Tibial nerve (tissue), 3 donors: ENCODE measurements at regions not wholly inside any gene's neighbourhood (a gene's known extent, or its start where the extent isn't known, plus 50 kb on each side); places are given as distances from the start of the nearest gene placed in this dataset.

Experiments used
- CTCF ChIP-seq, 5 experiments: fragments of 200-600 bp in 3 of 5; fragments of 450-650 bp in 2 of 5; sonication (generic) in 3 of 5; IDR thresholded peaks; one replicate each; pipeline ENCODE4 v1.5.1; 2016 to 2019; ENCODE audit warnings: antibody characterized with exemption in 5 of 5, mild to moderate bottlenecking in 3 of 5, moderate library complexity in 2 of 5
- POLR2A ChIP-seq, 2 donors: fragments of 450-650 bp; IDR thresholded peaks; one replicate each; pipeline ENCODE4 v1.6.1; 2017; ENCODE audit warnings: antibody characterized with exemption in 2 of 2, mild to moderate bottlenecking in 2 of 2, moderate library complexity in 2 of 2

DNA sequence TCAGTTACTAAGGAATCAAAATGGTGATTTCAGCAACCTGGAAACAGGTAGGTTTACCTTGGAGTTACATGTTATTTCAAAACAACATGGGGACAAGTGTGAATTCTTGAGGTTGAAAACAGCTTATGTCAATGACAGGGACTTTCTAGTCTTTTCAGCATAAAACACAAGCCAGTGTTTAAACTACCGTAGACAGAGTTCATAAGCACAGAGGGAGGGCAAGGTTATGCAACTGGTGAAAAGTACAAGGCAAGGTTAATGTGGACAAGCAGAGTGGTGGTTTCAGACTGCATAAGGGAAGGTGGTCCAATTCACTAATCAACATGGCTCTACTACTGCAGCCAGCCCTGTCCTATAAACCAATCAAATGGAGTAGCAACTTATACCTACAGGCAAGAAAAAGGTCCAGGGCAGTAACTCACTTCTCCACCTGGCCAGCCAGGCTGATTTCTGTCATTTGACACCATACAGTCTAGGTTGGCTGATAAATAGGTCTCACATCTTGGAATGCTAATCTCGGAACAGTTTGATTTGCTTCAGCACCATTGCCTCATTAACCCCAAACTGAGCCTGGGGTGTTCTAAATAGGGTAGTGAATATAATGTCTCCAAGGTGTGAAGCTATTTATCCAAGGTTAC is 250.3 kb upstream of the PROX1 start:
- no peak for TF ChIP-seq CTCF (IDR thresholded peaks at IDR 0.05)
- no peak for TF ChIP-seq POLR2A (IDR thresholded peaks at IDR 0.05)
